Prostate gland (tissue), 2 donors: ENCODE measurements at regions not wholly inside any gene's neighbourhood (a gene's known extent, or its start where the extent isn't known, plus 50 kb on each side); places are given as distances from the start of the nearest gene placed in this dataset.

ENCODE experiments used
- DNase-seq: peaks from one replicate; pipeline ENCODE4 v3.0.0-alpha.2; 2019; ENCODE audit warnings: low spot score
- H3K27ac ChIP-seq, 2 donors: fragments of 200-600 bp; sonication (generic); 2 replicates each; pipeline ENCODE4 v1.5.1; 2017 to 2019
- H3K27me3 ChIP-seq: fragments of 200-600 bp; sonication (generic); replicated peaks from 2 replicates; pipeline ENCODE4 v1.5.1; 2019; ENCODE audit not compliant: insufficient read depth
- H3K36me3 ChIP-seq, 2 donors: fragments of 200-600 bp; sonication (generic); 1 replicate in 1 of 2; 2 replicates in 1 of 2; pipeline versions ENCODE4 v1.5.1 to v1.8.1; 2017 to 2019
- H3K4me1 ChIP-seq: fragments of 200-600 bp; sonication (generic); replicated peaks from 2 replicates; pipeline ENCODE4 v1.5.1; 2019
- H3K4me3 ChIP-seq, 2 donors: fragments of 200-600 bp; sonication (generic); 2 replicates each; pipeline ENCODE4 v1.5.1; 2017 to 2019
- H3K9me3 ChIP-seq: fragments of 200-600 bp; sonication (generic); 2 replicates; pipeline ENCODE4 v1.5.1; 2017
- CTCF ChIP-seq, 4 experiments: fragments of 200-600 bp in 2 of 4; fragments of 450-650 bp in 2 of 4; sonication (generic) in 2 of 4; IDR thresholded peaks; 1 replicate in 3 of 4; 2 replicates in 1 of 4; pipeline ENCODE4 v1.5.1; 2016 to 2019; ENCODE audit warnings: antibody characterized with exemption in 4 of 4, mild to moderate bottlenecking in 2 of 4, moderate library complexity in 2 of 4
- POLR2A ChIP-seq: fragments of 450-650 bp; IDR thresholded peaks from one replicate; pipeline ENCODE4 v1.6.1; 2016; ENCODE audit warnings: antibody characterized with exemption, mild to moderate bottlenecking
- POLR2AphosphoS5 ChIP-seq: sonication (generic); formaldehyde crosslinking; IDR thresholded peaks from one replicate; pipeline ENCODE4 v1.6.1; 2017; ENCODE audit warnings: antibody characterized with exemption
- WGBS: methylation state at CpG from one replicate; pipeline ENCODE4 v1.1.5; 2018; 5-methylcytosine and 5-hydroxymethylcytosine counted together
- intact Hi-C: fragments of 100-400 bp; cut with DNase I; formaldehyde crosslinking; loops from one replicate; pipeline ENCODE4 v1.14.2; 2022

GRCh38 chr7:13161125-13161524, 473.7 kb downstream of the ARL4A start:
- Histone ChIP-seq H3K27me3 (no peaks in the 10 kb centered on the region), H3K4me1 (no peaks in the 10 kb centered on the region), H3K4me3 (no peak overlapping the region), H3K36me3 (no peaks in the 10 kb centered on the region), H3K9me3 (no peaks in the 10 kb centered on the region), H3K27ac (no peak overlapping the region)
- no peak for DNase-seq
- TF ChIP-seq CTCF (IDR thresholded peaks at IDR 0.05) (no peak), POLR2A (no peak), POLR2AphosphoS5 (no peak)
- intact Hi-C loops, result no loop called here

GRCh38 chr7:13165854-13166253, 478.4 kb downstream of the ARL4A start:
- H3K4me1 ChIP-seq, result no peaks in the 10 kb centered on the region
- intact Hi-C loops, result no loop called here
- TF ChIP-seq CTCF (IDR thresholded peaks at IDR 0.05) (no peak), POLR2AphosphoS5 (no peak), POLR2A (no peak)
- H3K27me3 ChIP-seq, result no peaks in the 10 kb centered on the region
- 76% methylated on average over 4 of the region's 4 CpGs for WGBS
- no peaks in the 10 kb centered on the region for H3K36me3 ChIP-seq
- no peaks in the 10 kb centered on the region for H3K9me3 ChIP-seq
- DNase-seq, result no peak
- H3K4me3 ChIP-seq, result no peak overlapping the region
- no peak overlapping the region for H3K27ac ChIP-seq

GRCh38 chr7:13166801-13167200, 479.4 kb downstream of the ARL4A start:
- WGBS, result 95% methylated on average over 1 of the region's 1 CpG
- intact Hi-C loops, result no loop called here
- TF ChIP-seq POLR2AphosphoS5 (no peak), CTCF (IDR thresholded peaks at IDR 0.05) (no peak), POLR2A (no peak)
- Histone ChIP-seq H3K9me3 (no peaks in the 10 kb centered on the region), H3K27me3 (no peaks in the 10 kb centered on the region), H3K4me1 (no peaks in the 10 kb centered on the region), H3K36me3 (no peaks in the 10 kb centered on the region), H3K4me3 (no peak overlapping the region), H3K27ac (no peak overlapping the region)
- no peak for DNase-seq

DNA sequence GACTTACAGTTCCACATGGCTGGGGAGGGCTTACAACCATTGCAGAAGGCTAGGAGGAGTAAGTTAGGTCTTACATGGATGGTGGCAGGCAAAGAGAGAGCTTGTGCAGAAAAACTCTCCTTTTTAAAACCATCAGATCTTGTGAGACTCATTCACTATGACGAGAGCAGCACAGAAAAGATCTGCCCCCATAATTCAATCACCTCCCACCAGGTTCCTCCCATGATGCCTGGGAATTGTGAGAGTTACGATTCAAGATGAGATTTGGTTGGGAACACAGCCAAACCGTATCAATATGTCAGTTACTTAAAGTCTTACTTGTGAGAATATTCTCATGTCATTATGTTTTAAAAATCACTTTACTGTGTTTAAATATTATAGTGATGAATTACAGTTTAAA, 481.9 kb downstream of the ARL4A start:
- intact Hi-C loops, result no loop called here
- TF ChIP-seq POLR2A (no peak), CTCF (IDR thresholded peaks at IDR 0.05) (no peak), POLR2AphosphoS5 (no peak)
- WGBS, result 75% methylated on average over 3 of the region's 3 CpGs

GRCh38 chr7:13174991-13175390, 487.6 kb downstream of the ARL4A start:
- 56% methylated on average over 1 of the region's 1 CpG for WGBS
- Histone ChIP-seq H3K36me3 (no peaks in the 10 kb centered on the region), H3K27me3 (no peaks in the 10 kb centered on the region), H3K4me3 (no peak overlapping the region), H3K9me3 (no peaks in the 10 kb centered on the region), H3K27ac (no peak overlapping the region), H3K4me1 (no peaks in the 10 kb centered on the region)
- no peak for TF ChIP-seq POLR2A
- TF ChIP-seq POLR2AphosphoS5, result no peak
- TF ChIP-seq CTCF (IDR thresholded peaks at IDR 0.05), result no peak
- intact Hi-C loops, result no loop called here
- DNase-seq, result no peak

More for the DNA sequence above, 481.9 kb downstream of the ARL4A start:
- no peak overlapping the region for H3K27ac ChIP-seq
- no peaks in the 10 kb centered on the region for H3K4me1 ChIP-seq
- no peak overlapping the region for H3K4me3 ChIP-seq
- DNase-seq, result no peak
- H3K36me3 ChIP-seq, result no peaks in the 10 kb centered on the region
- H3K9me3 ChIP-seq, result no peaks in the 10 kb centered on the region
- H3K27me3 ChIP-seq, result no peaks in the 10 kb centered on the region
